Left forelimb (tissue), 1 donor: ENCODE measurements at regions not wholly inside any gene's neighbourhood (a gene's known extent, or its start where the extent isn't known, plus 50 kb on each side); places are given as distances from the start of the nearest gene placed in this dataset.
"Not testable (repeated sequence)": the region's sequence is repeated elsewhere in the genome, so short reads cannot be mapped to it uniquely, and the experiment has no call there.

Experiments
- DNase-seq: peaks from one replicate; pipeline ENCODE4 v3.0.0-alpha.2; 2018; ENCODE audit warnings: low spot score

GRCh38 chr5:164505791-164506190 is 1000.4 kb downstream of the MAT2B start:
- no peak for DNase-seq

DNA sequence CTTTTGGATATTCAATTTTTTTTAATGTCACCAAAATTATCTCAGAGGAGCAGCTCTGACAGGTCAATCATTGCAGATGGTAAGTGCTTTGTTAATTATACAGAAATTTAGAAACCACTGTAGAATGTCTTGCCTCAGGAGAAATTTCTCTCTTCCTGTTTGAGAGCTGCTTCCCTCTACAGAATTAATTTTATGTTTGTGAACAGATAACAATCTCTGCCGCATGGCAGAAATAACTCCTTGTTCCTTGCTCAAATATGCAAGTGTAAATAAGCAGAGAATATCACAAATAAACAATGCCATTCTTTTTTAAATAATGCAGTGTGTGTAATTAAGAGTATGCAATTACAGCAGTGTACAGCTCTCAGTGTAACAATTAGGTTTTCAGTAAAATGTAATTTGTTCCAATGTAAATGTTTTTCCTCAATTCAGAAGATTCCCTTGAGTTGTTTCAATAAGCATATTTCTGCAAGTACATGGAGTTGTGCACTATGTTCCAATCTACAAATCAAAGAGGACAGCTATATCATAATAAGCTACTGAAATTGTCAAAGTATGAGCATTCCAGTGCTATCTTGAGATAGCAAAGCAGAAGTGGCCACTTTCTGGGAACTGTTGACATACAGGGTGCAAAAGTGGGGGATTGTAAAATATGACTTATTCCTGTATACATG is 1012.8 kb downstream of the MAT2B start:
- no peak for DNase-seq

DNA sequence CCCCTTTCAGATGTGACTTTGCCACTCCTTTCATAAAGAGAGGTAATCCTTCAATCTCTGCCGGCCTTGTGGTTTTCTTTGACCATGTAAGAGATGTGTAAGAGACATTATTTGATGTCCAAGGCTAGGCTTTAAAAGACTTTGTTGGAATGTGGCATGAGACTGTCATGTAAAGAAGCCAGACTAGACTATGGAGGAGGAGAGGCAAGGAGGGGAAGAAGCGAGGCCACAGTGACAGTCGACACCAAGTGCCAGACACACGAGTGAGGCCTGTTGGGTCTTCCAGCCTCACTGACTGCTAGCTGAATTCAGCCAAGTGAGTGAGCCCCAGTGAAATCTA is 1013.3 kb downstream of the MAT2B start:
- DNase-seq = no peak

- DNase-seq = no peak
Measured at GRCh38 chr5:164532235-164532900, 1026.9 kb downstream of the MAT2B start.

DNA sequence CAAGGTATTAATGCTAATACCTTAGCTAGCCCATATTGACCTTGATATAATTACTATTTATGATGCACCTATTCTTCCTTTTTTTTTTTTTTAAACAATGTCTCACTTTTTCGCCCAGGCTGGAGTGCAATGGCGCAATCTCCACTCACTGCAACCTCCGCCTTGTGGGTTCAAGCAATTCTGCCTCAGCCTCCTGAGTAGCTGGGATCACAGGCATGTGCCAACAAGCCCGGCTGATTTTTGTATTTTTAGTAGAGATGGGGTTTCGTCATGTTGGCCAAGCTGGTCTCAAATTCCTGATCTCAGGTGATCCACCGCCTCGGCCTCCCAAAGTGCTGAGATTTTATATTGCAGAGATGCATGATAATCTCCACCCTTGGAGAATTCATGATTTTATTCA is 1028.0 kb downstream of the MAT2B start:
- DNase-seq = not testable (repeated sequence)

DNA sequence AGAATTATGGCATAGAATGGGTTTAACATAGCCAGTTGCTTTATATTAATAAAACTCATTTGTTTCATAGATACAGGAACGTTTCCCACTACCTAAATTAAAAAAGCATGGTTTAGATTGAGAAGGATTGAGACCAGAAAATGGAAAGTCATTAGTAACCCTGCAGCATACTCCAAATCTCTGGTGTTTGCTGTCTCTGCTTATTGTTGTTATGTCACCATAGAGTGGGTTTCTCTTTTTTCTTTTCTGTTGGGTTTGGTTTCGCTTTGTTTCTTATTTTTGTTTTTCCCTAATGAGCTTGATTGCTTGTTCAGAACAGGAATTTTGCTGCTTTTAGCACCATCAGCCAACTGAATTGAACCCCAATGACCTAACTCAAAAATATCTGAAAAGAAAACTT is 1034.8 kb downstream of the MAT2B start:
- no peak for DNase-seq

DNA sequence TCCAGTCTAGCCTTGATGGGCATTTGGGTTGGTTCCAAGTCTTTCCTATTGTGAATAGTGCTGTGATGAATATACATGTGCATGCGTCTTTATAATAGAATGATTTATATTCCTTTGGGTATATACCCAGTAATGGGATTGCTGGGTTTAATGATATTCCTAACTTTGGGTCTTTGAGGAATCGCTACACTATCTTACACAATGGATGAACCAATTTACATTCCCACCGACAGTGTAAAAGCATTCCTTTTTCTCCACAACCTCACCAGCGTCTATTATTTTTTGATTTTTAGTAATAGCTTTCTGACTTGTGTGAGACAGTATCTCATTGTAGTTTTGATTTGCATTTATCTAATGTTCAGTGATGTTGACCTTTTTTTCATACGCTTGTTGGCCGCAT is 1040.1 kb downstream of the MAT2B start:
- DNase-seq = no peak

DNA sequence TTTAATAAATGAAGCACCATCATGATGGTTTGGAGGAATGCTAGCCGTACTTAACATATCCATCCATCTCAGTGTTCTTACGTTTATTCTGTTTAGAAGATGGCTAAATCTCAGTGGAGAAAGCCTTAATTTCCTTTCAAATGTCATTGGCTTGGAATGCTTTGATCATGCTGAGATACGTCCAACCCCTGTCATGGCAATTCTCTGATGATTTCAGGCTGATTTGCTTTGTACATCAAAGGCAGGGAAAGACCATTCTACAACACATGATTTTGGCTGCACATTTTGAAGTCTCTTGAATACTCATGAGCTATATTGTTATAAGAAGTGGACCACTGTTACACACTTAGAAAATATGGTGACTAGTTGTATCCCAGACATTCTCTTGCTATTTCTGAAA is 1048.4 kb downstream of the MAT2B start:
- DNase-seq = no peak

- DNase-seq = no peak
Measured at GRCh38 chr5:164555809-164556208, 1050.4 kb downstream of the MAT2B start.

- DNase-seq = no peak
Measured at GRCh38 chr5:164560216-164560615, 1054.8 kb downstream of the MAT2B start.

GRCh38 chr5:164561933-164562872 is 1056.8 kb downstream of the MAT2B start:
- no peak for DNase-seq

DNA sequence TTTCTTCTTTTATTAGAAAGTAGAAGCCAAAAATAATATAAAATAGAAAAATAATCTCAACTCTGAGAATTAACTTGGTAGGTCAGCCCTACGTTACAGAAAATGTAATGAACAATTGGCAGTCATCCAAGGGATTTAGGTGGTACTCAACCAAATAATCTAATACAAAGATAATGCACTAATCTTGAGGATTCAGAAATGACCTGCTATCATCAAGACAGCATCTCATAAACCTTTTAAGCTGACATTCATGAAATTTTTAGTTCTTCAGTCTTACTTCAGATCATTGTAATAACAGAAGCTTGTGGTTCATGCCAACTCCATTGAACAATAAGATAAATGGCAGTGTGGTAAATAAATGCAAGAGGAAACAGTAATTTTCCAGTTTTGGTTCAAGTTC is 1058.0 kb downstream of the MAT2B start:
- DNase-seq = no peak

DNA sequence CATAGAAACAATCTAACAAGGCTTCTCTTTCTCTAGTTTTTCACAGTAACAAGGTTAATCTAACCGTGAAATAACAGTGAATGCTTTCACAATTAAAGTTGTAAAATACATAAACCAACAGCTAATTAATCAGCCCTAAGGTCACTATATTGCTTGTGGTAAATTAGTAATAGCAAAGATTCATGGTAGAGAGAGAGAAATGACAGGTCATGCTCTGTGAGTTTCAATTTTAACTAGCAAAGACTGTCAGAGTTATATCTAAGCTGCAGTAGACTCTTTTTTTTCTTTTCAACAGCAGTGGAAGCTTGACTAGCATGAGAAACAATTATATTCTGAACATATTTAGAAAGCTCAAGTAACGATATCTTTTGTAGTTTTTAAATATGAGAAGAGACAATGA is 1068.0 kb downstream of the MAT2B start:
- no peak for DNase-seq

DNA sequence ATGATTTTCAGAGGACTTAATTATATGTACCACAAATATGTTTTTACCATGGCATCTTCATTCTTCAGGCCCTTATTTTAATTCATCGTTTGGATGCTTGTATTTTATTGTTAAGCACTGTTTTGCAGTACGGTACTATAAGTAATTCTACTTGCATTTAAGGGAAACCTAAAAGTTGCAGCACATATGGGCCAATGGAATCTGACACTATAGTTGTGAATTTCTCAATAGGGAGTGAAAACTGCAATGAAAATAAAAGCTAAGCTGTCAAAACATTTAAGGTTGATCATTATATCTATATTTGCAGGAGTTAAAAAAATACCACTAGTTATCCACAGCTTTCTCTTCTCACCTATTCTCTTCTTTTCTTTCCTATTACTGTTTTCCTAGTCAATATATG is 1071.8 kb downstream of the MAT2B start:
- DNase-seq = no peak

- DNase-seq = no peak
Measured at GRCh38 chr5:164577742-164578141, 1072.3 kb downstream of the MAT2B start.

DNA sequence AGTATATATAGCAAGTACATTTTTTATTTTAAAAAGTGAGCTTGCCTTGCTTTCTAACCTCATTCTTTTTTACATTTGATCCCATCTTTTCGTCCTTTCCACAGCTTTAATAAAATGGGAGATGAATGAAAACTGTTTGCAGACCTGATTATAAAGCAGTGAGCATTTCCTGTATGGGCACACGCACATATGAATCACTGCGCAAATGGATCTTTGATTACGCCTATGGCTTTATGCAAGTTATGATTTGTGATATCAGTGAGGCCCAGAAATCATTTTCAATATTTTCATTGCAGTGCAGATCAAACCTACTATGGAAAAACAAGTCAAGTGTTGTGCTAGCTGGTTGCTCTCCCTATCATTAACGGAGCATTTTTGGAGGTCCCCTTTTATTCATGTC is 1073.0 kb downstream of the MAT2B start:
- DNase-seq = no peak

- no peak for DNase-seq
Measured at GRCh38 chr5:164578911-164579310, 1073.5 kb downstream of the MAT2B start.

GRCh38 chr5:164580155-164580554 is 1074.7 kb downstream of the MAT2B start:
- no peak for DNase-seq

GRCh38 chr5:164581889-164582288 is 1076.5 kb downstream of the MAT2B start:
- DNase-seq = no peak

DNA sequence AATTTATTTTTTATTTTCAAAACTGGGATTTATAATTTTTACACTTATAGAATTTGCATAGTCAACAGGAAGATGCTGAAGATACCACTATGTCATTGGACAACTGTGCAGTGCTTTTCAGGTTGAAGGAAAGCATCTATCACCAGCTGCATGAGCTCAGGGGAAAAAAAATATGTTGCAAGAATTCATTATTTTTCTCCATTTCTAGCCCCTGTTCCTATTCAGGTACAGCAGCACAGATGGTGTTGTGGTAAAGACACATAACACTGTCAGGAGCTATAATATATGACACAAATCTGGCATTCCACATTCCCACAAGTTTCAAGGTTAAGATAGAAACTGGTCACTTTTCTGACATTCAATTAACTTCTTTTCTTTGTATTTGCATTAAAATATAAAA is 1088.6 kb downstream of the MAT2B start:
- DNase-seq = no peak

GRCh38 chr5:164597293-164597900 is 1092.0 kb downstream of the MAT2B start:
- no peak for DNase-seq

- DNase-seq = no peak
Measured at GRCh38 chr5:164600274-164600673, 1094.9 kb downstream of the MAT2B start.
